ENCODE measurements at regions not wholly inside any gene's neighbourhood (a gene's known extent, or its start where the extent isn't known, plus 50 kb on each side); places are given as distances from the start of the nearest gene placed in this dataset.

DNA sequence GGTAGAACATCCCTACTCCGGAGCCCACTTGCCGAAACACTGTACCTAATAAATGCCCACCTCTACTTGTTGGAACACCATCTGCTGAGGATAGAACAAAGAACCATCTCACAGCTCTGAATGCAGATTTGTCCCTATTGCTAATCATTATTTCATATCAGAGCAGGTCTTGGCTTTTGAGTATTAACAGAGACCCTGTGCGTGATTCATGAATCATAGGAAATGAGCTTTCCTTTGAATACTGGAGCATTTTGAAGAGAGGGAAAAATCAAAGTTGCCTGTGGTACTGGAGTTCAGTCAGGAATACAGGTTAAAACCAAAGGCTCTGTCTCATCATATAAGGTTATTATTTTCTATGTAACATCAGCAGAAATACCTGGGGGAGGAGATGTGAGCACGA, 1132.3 kb downstream of the XPNPEP1 start:
- Histone ChIP-seq H3K4me1 (ENCODE audit: control insufficient read depth, extremely low read depth, insufficient read depth, low read length) (peaks cover 4% of the 10 kb centered on the region), H3K4me2 (ENCODE audit: extremely low read depth, insufficient read depth, low read length) (no peak overlapping the region), H4K20me1 (ENCODE audit: control insufficient read depth, extremely low read depth, insufficient read depth, low read length) (no peaks in the 10 kb centered on the region), H3K27me3 (ENCODE audit: control insufficient read depth, insufficient read depth, low read length) (no peaks in the 10 kb centered on the region), H2AFZ (ENCODE audit: low read length) (no peak overlapping the region), H3K79me2 (ENCODE audit: control insufficient read depth, insufficient read depth, low read length) (no peaks in the 10 kb centered on the region), H3K9ac (ENCODE audit: insufficient read depth, low read length) (no peak overlapping the region), H3K36me3 (ENCODE audit: control insufficient read depth, insufficient read depth, low read length) (no peaks in the 10 kb centered on the region), H3K27ac (ENCODE audit: insufficient read depth, low read length) (no peak overlapping the region), H3K4me3 (replicated peaks in 1 of 4; ENCODE audit: control extremely low read depth in 1 of 4, insufficient read depth in 1 of 4, low read depth in 3 of 4, low read length in 4 of 4) (no peak overlapping the region), H3K9me3 (ENCODE audit: control insufficient read depth, insufficient read depth, low read depth, low read length) (no peaks in the 10 kb centered on the region)
- DNase-seq (ENCODE audit: low read depth in 2 of 2) = no peak
- TF ChIP-seq, protein P1, sequence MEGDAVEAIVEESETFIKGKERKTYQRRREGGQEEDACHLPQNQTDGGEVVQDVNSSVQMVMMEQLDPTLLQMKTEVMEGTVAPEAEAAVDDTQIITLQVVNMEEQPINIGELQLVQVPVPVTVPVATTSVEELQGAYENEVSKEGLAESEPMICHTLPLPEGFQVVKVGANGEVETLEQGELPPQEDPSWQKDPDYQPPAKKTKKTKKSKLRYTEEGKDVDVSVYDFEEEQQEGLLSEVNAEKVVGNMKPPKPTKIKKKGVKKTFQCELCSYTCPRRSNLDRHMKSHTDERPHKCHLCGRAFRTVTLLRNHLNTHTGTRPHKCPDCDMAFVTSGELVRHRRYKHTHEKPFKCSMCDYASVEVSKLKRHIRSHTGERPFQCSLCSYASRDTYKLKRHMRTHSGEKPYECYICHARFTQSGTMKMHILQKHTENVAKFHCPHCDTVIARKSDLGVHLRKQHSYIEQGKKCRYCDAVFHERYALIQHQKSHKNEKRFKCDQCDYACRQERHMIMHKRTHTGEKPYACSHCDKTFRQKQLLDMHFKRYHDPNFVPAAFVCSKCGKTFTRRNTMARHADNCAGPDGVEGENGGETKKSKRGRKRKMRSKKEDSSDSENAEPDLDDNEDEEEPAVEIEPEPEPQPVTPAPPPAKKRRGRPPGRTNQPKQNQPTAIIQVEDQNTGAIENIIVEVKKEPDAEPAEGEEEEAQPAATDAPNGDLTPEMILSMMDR (conservative IDR thresholded peaks at IDR 0.05 in 1 of 2, IDR thresholded peaks at IDR 0.05 in 1 of 2; ENCODE audit: low read depth in 1 of 2, low read length in 2 of 2) = no peak
- no peak for TF ChIP-seq EZH2 (IDR thresholded peaks at IDR 0.05; ENCODE audit: low read length, missing control alignments)

DNA sequence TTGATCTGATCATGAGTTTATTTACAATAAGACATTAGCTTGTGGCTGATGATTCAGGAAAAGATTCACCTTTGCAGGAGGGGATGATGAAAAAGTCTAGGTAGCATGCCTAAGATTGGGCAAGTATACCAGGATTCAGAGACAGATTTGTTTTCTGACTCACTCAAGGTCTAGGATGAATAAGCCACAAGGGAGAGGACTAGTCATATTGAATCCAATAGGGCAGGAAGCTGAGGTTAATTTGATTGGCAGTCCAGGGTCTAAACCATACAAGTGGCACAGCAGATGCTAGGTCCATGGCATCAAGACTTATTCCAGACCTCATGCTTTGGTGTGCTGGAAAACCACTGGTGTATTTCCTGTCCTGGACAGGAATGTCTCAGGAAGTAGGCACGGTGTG, 1133.4 kb downstream of the XPNPEP1 start:
- no peak overlapping the region for H3K4me3 ChIP-seq (replicated peaks in 1 of 4; ENCODE audit: control extremely low read depth in 1 of 4, insufficient read depth in 1 of 4, low read depth in 3 of 4, low read length in 4 of 4)
- no peaks in the 10 kb centered on the region for H3K79me2 ChIP-seq (ENCODE audit: control insufficient read depth, insufficient read depth, low read length)
- H4K20me1 ChIP-seq (ENCODE audit: control insufficient read depth, extremely low read depth, insufficient read depth, low read length) = no peaks in the 10 kb centered on the region
- H3K9ac ChIP-seq (ENCODE audit: insufficient read depth, low read length) = no peak overlapping the region
- peaks cover 4% of the 10 kb centered on the region for H3K4me1 ChIP-seq (ENCODE audit: control insufficient read depth, extremely low read depth, insufficient read depth, low read length)
- no peaks in the 10 kb centered on the region for H3K27me3 ChIP-seq (ENCODE audit: control insufficient read depth, insufficient read depth, low read length)
- H2AFZ ChIP-seq (ENCODE audit: low read length) = no peak overlapping the region
- no peak for TF ChIP-seq EZH2 (IDR thresholded peaks at IDR 0.05; ENCODE audit: low read length, missing control alignments)
- TF ChIP-seq, protein P1 (conservative IDR thresholded peaks at IDR 0.05 in 1 of 2, IDR thresholded peaks at IDR 0.05 in 1 of 2; ENCODE audit: low read depth in 1 of 2, low read length in 2 of 2) = no peak
- H3K36me3 ChIP-seq (ENCODE audit: control insufficient read depth, insufficient read depth, low read length) = no peaks in the 10 kb centered on the region
- DNase-seq (ENCODE audit: low read depth in 2 of 2) = peak; percentile 12 to 92
- H3K4me2 ChIP-seq (ENCODE audit: extremely low read depth, insufficient read depth, low read length) = no peak overlapping the region
- no peak overlapping the region for H3K27ac ChIP-seq (ENCODE audit: insufficient read depth, low read length)
- no peaks in the 10 kb centered on the region for H3K9me3 ChIP-seq (ENCODE audit: control insufficient read depth, insufficient read depth, low read depth, low read length)

DNA sequence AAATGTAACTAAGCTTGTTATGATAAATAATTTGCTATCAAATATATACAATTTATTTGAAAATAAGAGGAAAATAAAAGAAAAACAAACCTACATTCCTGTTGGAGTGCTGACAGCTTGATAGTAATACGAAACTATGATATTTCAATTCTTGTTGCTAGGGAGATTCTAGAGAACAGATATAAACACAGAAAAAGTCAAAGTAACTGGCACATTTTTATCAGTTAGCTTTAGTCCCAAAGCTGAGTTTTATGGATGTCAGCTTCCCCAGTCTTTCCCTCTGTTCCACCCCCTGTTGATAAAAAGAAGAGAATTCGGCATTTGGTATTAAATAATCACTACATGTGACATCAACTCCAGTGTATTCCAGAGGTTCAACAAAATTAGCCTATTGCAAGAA, 1134.0 kb downstream of the XPNPEP1 start:
- peak overlapping the region; percentile 7 for H3K27ac ChIP-seq (ENCODE audit: insufficient read depth, low read length)
- H3K9ac ChIP-seq (ENCODE audit: insufficient read depth, low read length) = no peak overlapping the region
- no peak for DNase-seq (ENCODE audit: low read depth in 2 of 2)
- H3K79me2 ChIP-seq (ENCODE audit: control insufficient read depth, insufficient read depth, low read length) = no peaks in the 10 kb centered on the region
- no peaks in the 10 kb centered on the region for H3K9me3 ChIP-seq (ENCODE audit: control insufficient read depth, insufficient read depth, low read depth, low read length)
- H3K36me3 ChIP-seq (ENCODE audit: control insufficient read depth, insufficient read depth, low read length) = no peaks in the 10 kb centered on the region
- peaks cover 4% of the 10 kb centered on the region for H3K4me1 ChIP-seq (ENCODE audit: control insufficient read depth, extremely low read depth, insufficient read depth, low read length)
- no peak overlapping the region for H2AFZ ChIP-seq (ENCODE audit: low read length)
- no peak for TF ChIP-seq EZH2 (IDR thresholded peaks at IDR 0.05; ENCODE audit: low read length, missing control alignments)
- TF ChIP-seq, protein P1 (conservative IDR thresholded peaks at IDR 0.05 in 1 of 2, IDR thresholded peaks at IDR 0.05 in 1 of 2; ENCODE audit: low read depth in 1 of 2, low read length in 2 of 2) = no peak
- H3K4me2 ChIP-seq (ENCODE audit: extremely low read depth, insufficient read depth, low read length) = no peak overlapping the region
- H4K20me1 ChIP-seq (ENCODE audit: control insufficient read depth, extremely low read depth, insufficient read depth, low read length) = no peaks in the 10 kb centered on the region
- no peaks in the 10 kb centered on the region for H3K27me3 ChIP-seq (ENCODE audit: control insufficient read depth, insufficient read depth, low read length)
- no peak overlapping the region for H3K4me3 ChIP-seq (replicated peaks in 1 of 4; ENCODE audit: control extremely low read depth in 1 of 4, insufficient read depth in 1 of 4, low read depth in 3 of 4, low read length in 4 of 4)

Measured in fibroblast of lung (primary cell).